OCI-LY3 (cell line): ENCODE measurements at regions not wholly inside any gene's neighbourhood (a gene's known extent, or its start where the extent isn't known, plus 50 kb on each side); places are given as distances from the start of the nearest gene placed in this dataset.

Source experiments
- H2AFZ ChIP-seq: fragments of 200-600, 300-600 bp; shearing (Covaris generic); 2 replicates; pipeline ENCODE4 v1.6.0; 2014; ENCODE audit warnings: antibody characterized with exemption, low read depth, low read length
- H3K27ac ChIP-seq: fragments of 200-600, 300-600 bp; sonication (generic); 2 replicates; pipeline ENCODE4 v1.5.1; 2014; ENCODE audit warnings: mild to moderate bottlenecking, low read length, moderate library complexity, mixed read lengths
- H3K27me3 ChIP-seq: fragments of 200-600, 300-600 bp; sonication (generic); 2 replicates; pipeline ENCODE4 v1.6.1; 2014; ENCODE audit warnings: low read depth, low read length, mixed read lengths
- H3K36me3 ChIP-seq: fragments of 200-600, 300-600 bp; sonication (generic); replicated peaks from 2 replicates; pipeline ENCODE3; 2014; ENCODE audit warnings: low read depth, low read length, mixed read lengths
- H3K4me1 ChIP-seq: fragments of 300-600, 200-600 bp; sonication (generic); 2 replicates; pipeline ENCODE4 v1.6.1; 2014; ENCODE audit warnings: low read length, mixed read lengths
- H3K4me2 ChIP-seq: fragments of 200-600, 300-600 bp; sonication (generic); 2 replicates; pipeline ENCODE4 v1.6.1; 2014; ENCODE audit warnings: low read length, mixed read lengths
- H3K4me3 ChIP-seq: fragments of 300-600, 200-600 bp; sonication (generic); 2 replicates; pipeline ENCODE4 v1.5.1; 2014; ENCODE audit warnings: antibody characterized with exemption, mild to moderate bottlenecking, low read length, moderate library complexity
- H3K79me2 ChIP-seq: fragments of 300-600, 200-600 bp; shearing (Covaris generic); 2 replicates; pipeline ENCODE4 v1.6.1; 2014; ENCODE audit warnings: mild to moderate bottlenecking, low read length, mixed read lengths
- H3K9ac ChIP-seq: fragments of 300-600, 200-600 bp; shearing (Covaris generic); 2 replicates; pipeline ENCODE4 v1.6.0; 2014; ENCODE audit warnings: mild to moderate bottlenecking, low read length, moderate library complexity
- H3K9me3 ChIP-seq: fragments of 200-600, 300-600 bp; shearing (Covaris generic); 2 replicates; pipeline ENCODE4 v1.6.1; 2014; ENCODE audit warnings: low read length, mixed read lengths; ENCODE audit not compliant: insufficient read depth
- H4K20me1 ChIP-seq: fragments of 200-600, 300-600 bp; sonication (generic); 2 replicates; pipeline ENCODE4 v1.6.1; 2016; ENCODE audit warnings: low read length, mixed read lengths; ENCODE audit not compliant: insufficient read depth
- CTCF ChIP-seq: fragments of 200-600, 300-600 bp; sonication (generic); IDR thresholded peaks from 2 replicates; pipeline ENCODE4 v1.5.1; 2014; ENCODE audit warnings: antibody characterized with exemption, low read length, low read depth
- EZH2phosphoT487 ChIP-seq: fragments of 200-600 bp; shearing (Covaris generic); IDR thresholded peaks from 2 replicates; pipeline ENCODE4 v1.6.1; 2018; ENCODE audit warnings: antibody characterized with exemption, mixed run types, low read depth

GRCh38 chr5:89218364-89218763 lies 335.4 kb upstream of the MEF2C start:
- TF ChIP-seq EZH2phosphoT487 = no peak
- no peak for TF ChIP-seq CTCF
- Histone ChIP-seq H4K20me1 (no peaks in the 10 kb centered on the region), H3K4me1 (no peaks in the 10 kb centered on the region), H3K27me3 (no peaks in the 10 kb centered on the region), H3K27ac (no peak overlapping the region), H3K36me3 (no peaks in the 10 kb centered on the region), H3K9ac (no peak overlapping the region), H3K79me2 (no peaks in the 10 kb centered on the region), H3K4me3 (no peak overlapping the region), H2AFZ (no peak overlapping the region), H3K9me3 (no peaks in the 10 kb centered on the region), H3K4me2 (no peak overlapping the region)

DNA sequence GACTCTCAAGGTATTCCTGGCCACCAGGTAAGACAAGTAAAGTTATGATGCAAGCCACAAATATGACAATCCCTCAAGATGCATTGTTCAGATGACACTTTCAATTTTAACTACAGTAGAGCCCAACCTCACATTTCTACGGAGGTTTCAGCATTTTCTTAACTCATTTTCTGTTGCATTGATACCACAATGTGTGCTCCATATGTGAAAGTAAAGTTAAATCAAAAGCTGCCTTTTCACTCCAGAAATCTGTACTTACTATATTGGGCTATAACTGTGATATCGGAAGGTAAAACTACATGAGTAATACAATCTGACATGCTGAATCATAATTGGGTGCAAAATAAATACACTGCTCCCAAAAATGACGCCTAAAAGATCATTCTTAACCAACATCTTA lies 333.6 kb upstream of the MEF2C start:
- no peak overlapping the region for H2AFZ ChIP-seq
- H3K36me3 ChIP-seq = no peaks in the 10 kb centered on the region
- no peak overlapping the region for H3K9ac ChIP-seq
- no peak overlapping the region for H3K4me2 ChIP-seq
- TF ChIP-seq EZH2phosphoT487 (no peak), CTCF (no peak)
- H3K27me3 ChIP-seq = no peaks in the 10 kb centered on the region
- H3K27ac ChIP-seq = no peak overlapping the region
- no peak overlapping the region for H3K4me3 ChIP-seq
- H3K4me1 ChIP-seq = no peaks in the 10 kb centered on the region
- no peaks in the 10 kb centered on the region for H3K9me3 ChIP-seq
- no peaks in the 10 kb centered on the region for H4K20me1 ChIP-seq
- H3K79me2 ChIP-seq = no peaks in the 10 kb centered on the region

GRCh38 chr5:89213573-89213972 lies 330.6 kb upstream of the MEF2C start:
- Histone ChIP-seq H3K4me2 (no peak overlapping the region), H3K4me1 (no peaks in the 10 kb centered on the region), H3K27me3 (no peaks in the 10 kb centered on the region), H3K36me3 (no peaks in the 10 kb centered on the region), H3K79me2 (no peaks in the 10 kb centered on the region), H4K20me1 (no peaks in the 10 kb centered on the region), H3K27ac (no peak overlapping the region), H3K9me3 (no peaks in the 10 kb centered on the region), H3K4me3 (no peak overlapping the region), H2AFZ (no peak overlapping the region), H3K9ac (no peak overlapping the region)
- TF ChIP-seq EZH2phosphoT487 (no peak), CTCF (no peak)

DNA sequence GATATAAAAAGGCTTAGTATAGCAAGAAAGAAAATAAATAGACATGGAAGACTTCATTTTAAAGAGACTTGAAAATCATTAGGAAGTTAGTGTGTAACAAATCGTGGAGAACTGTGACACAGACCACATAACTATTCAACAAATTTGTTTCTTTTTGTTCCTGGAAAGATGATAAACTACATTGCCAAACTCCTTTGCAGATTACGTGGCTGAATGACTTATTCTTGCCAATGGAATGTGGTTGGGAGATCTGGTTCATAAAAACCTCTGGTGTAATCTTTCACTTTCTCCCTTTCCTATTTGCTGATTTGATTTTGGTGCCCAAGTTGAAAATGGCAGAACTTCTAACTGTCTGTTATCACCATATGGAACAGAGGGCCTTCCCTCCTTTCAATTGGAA lies 328.9 kb upstream of the MEF2C start:
- Histone ChIP-seq H3K9me3 (no peaks in the 10 kb centered on the region), H3K27ac (no peak overlapping the region), H2AFZ (no peak overlapping the region), H3K79me2 (no peaks in the 10 kb centered on the region), H3K36me3 (no peaks in the 10 kb centered on the region), H3K4me1 (no peaks in the 10 kb centered on the region), H3K9ac (no peak overlapping the region), H3K4me2 (no peak overlapping the region), H3K4me3 (no peak overlapping the region), H3K27me3 (no peaks in the 10 kb centered on the region), H4K20me1 (no peaks in the 10 kb centered on the region)
- no peak for TF ChIP-seq CTCF
- TF ChIP-seq EZH2phosphoT487 = no peak
